Lung (tissue), 11 donors: ENCODE measurements at regions not wholly inside any gene's neighbourhood (a gene's known extent, or its start where the extent isn't known, plus 50 kb on each side); places are given as distances from the start of the nearest gene placed in this dataset.

ENCODE experiments used
- ATAC-seq: fragments of 200-7000 bp; cut with Tn5 transposase; one replicate; pipeline ENCODE4 v1.9.1; 2020; ENCODE audit warnings: moderate number of reproducible peaks; ENCODE audit not compliant: insufficient read depth, low FRiP score
- DNase-seq, 3 donors: peaks; one replicate each; pipeline ENCODE4 v3.0.0-alpha.2; 2013 to 2017
- H3K27ac ChIP-seq, 2 donors: one replicate each; pipeline ENCODE4 v1.5.1; 2013; ENCODE audit warnings: mild to moderate bottlenecking in 2 of 2, moderate library complexity in 2 of 2, control low read depth in 1 of 2, inconsistent platforms in 1 of 2, low read depth in 1 of 2, low read length in 1 of 2
- H3K27me3 ChIP-seq, 3 donors: one replicate each; pipeline ENCODE4 v1.5.1; 2013; ENCODE audit warnings: low read length in 2 of 3; ENCODE audit not compliant: control insufficient read depth in 3 of 3, insufficient read depth in 3 of 3
- H3K36me3 ChIP-seq, 4 donors: one replicate each; pipeline ENCODE4 v1.5.1; 2013; ENCODE audit warnings: low read length in 4 of 4, mild to moderate bottlenecking in 1 of 4, moderate library complexity in 1 of 4; ENCODE audit not compliant: control insufficient read depth in 4 of 4, insufficient read depth in 4 of 4
- H3K4me1 ChIP-seq, 5 donors: one replicate each; pipeline ENCODE4 v1.5.1; 2013; ENCODE audit warnings: low read length in 5 of 5, mild to moderate bottlenecking in 2 of 5, moderate library complexity in 1 of 5; ENCODE audit not compliant: control insufficient read depth in 5 of 5, insufficient read depth in 5 of 5
- H3K4me3 ChIP-seq: one replicate; pipeline ENCODE4 v1.5.1; 2013; ENCODE audit warnings: mild to moderate bottlenecking, control low read depth, moderate library complexity
- H3K9ac ChIP-seq, 2 donors: one replicate each; pipeline ENCODE4 v1.5.1; 2013; ENCODE audit warnings: low read length in 2 of 2, control low read depth in 1 of 2; ENCODE audit not compliant: insufficient read depth in 1 of 2
- H3K9me3 ChIP-seq, 4 donors: one replicate each; pipeline ENCODE4 v1.5.1; 2013; ENCODE audit warnings: low read length in 3 of 4, mild to moderate bottlenecking in 1 of 4, moderate library complexity in 1 of 4; ENCODE audit not compliant: control insufficient read depth in 4 of 4, insufficient read depth in 3 of 4
- WGBS, 2 donors: extraction: QIAGEN DNeasy Blood & Tissue Kit; methylation state at CpG; one replicate each; pipeline ENCODE4 v1.1.7; 2013; 5-methylcytosine and 5-hydroxymethylcytosine counted together
- TF ChIP-seq, protein P1 (sequence below): IDR thresholded peaks from 2 replicates; pipeline ENCODE4 v1.5.1; 2012; ENCODE audit warnings: mild to moderate bottlenecking; ENCODE audit errors: control extremely low read depth, extremely low read depth
- donor health status: control.
- donor health status: control.
- donor health status: Bipolar disorder and iron deficiency.
- donor health status: healthy.
- donor health status: DM: yes; HTN: yes; CAD: no.

DNA sequence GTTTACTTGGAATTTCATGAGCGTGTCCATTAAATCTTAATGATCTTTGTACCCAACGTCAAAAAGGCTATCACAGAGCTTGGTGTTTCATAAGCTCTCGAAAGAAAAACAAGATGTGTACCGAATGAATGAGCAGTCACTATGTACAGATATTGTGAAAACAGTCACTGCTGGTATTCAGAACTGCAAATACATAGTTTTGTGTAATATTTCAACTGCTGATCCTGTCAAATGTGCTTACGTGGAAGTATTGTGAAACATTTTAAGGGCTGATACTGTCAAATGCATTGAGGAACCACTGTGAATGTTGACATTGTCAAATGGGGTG lies 184.2 kb upstream of the KLHL29 start:
- 51 to 61% methylated on average over 5 of the region's 5 CpGs for WGBS, 2 donors
- TF ChIP-seq, protein P1, sequence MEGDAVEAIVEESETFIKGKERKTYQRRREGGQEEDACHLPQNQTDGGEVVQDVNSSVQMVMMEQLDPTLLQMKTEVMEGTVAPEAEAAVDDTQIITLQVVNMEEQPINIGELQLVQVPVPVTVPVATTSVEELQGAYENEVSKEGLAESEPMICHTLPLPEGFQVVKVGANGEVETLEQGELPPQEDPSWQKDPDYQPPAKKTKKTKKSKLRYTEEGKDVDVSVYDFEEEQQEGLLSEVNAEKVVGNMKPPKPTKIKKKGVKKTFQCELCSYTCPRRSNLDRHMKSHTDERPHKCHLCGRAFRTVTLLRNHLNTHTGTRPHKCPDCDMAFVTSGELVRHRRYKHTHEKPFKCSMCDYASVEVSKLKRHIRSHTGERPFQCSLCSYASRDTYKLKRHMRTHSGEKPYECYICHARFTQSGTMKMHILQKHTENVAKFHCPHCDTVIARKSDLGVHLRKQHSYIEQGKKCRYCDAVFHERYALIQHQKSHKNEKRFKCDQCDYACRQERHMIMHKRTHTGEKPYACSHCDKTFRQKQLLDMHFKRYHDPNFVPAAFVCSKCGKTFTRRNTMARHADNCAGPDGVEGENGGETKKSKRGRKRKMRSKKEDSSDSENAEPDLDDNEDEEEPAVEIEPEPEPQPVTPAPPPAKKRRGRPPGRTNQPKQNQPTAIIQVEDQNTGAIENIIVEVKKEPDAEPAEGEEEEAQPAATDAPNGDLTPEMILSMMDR = no peak
- ATAC-seq = no peak

DNA sequence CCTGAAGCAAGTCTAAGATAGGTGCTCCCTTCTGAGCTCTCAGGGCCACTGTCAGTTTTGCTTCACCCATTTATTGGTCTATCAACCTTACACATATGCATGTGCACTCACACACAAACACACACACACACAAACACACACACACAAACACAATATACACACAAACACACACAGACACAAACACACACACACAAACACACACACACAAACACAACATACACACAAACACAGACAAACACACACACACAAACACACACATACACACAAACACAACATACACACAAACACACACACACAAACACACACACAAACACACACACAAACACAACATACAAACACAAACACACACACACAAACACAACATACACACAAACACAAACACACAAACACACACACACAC lies 181.6 kb upstream of the KLHL29 start:
- H3K4me3 ChIP-seq = no peak overlapping the region
- no peak overlapping the region for H3K27ac ChIP-seq
- peaks cover 0 to 9% (median 0%) of the 10 kb centered on the region in 5 donors for H3K4me1 ChIP-seq
- no peak overlapping the region for H3K9ac ChIP-seq
- no peaks in the 10 kb centered on the region for H3K27me3 ChIP-seq
- TF ChIP-seq, protein P1 = no peak
- H3K36me3 ChIP-seq = no peaks in the 10 kb centered on the region
- DNase-seq (no peak), ATAC-seq (no peak)
- H3K9me3 ChIP-seq = peaks cover 0 to 5% (median 2%) of the 10 kb centered on the region in 4 donors

More for the DNA sequence above, 184.2 kb upstream of the KLHL29 start:
- Histone ChIP-seq H3K9me3 (peaks cover 0 to 5% (median 2%) of the 10 kb centered on the region in 4 donors), H3K4me3 (no peak overlapping the region), H3K9ac (no peak overlapping the region), H3K27ac (no peak overlapping the region), H3K4me1 (peaks cover 0 to 9% (median 0%) of the 10 kb centered on the region in 5 donors), H3K27me3 (no peaks in the 10 kb centered on the region), H3K36me3 (no peaks in the 10 kb centered on the region)
- DNase-seq = no peak

DNA sequence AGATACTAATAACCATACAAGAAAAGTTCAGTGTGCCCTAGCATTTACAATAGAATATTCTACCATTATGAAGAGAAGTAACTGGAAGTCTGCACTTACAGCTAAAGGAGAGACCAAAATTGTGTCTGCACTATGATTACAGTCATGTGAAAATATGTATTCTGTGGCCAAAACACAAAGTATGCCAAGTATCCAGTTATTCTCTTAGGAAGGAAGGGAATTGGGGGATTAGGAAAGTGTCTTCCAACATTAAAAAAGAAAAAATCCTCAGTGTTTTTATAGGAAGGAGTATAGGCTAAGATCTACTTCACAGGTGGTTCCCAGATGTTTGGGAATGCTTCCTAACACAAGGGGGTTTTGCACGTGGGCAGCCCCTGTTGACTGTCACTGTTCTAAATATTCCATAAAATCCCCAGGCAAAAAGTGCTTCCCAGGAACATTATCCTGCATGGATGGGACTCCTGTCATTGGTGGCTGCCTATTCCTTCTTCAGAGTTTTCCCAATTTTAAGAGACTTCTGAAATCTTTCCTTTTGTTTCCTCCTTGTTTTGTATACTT lies 180.2 kb upstream of the KLHL29 start:
- DNase-seq (peak in 2 of 3 donors; percentile 57 to 74), ATAC-seq (no peak)
- H3K9ac ChIP-seq = no peak overlapping the region
- H3K4me1 ChIP-seq = peaks cover 0 to 9% (median 0%) of the 10 kb centered on the region in 5 donors
- WGBS, 2 donors = 51 to 58% methylated on average over 1 of the region's 1 CpG
- H3K27me3 ChIP-seq = no peaks in the 10 kb centered on the region
- H3K27ac ChIP-seq = no peak overlapping the region
- no peak overlapping the region for H3K4me3 ChIP-seq
- TF ChIP-seq, protein P1 = no peak
- H3K36me3 ChIP-seq = no peaks in the 10 kb centered on the region
- peaks cover 0 to 4% (median 2%) of the 10 kb centered on the region in 4 donors for H3K9me3 ChIP-seq

DNA sequence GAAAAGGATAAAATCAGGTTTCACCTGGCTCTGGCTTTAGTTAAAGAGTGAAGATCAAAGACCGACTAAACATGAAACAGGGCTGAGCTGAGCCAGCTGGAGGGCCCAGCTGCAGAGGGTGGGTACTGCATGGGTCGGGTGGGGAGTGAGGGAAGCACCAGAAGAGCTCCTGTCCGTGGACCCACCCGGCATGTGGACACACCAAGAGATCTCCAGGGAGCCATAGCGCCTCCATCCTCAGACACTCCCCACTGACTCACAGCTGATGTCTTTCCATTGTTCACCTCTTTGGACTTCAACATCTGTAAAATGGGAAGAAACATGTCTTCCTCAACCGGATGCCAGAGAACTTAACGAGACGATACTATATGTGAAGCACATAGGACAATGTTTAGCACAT lies 178.3 kb upstream of the KLHL29 start:
- H3K4me3 ChIP-seq = no peak overlapping the region
- no peak overlapping the region for H3K27ac ChIP-seq
- no peaks in the 10 kb centered on the region for H3K36me3 ChIP-seq
- peaks cover 0 to 9% (median 0%) of the 10 kb centered on the region in 5 donors for H3K4me1 ChIP-seq
- 69 to 92% methylated on average over 8 of the region's 8 CpGs for WGBS, 2 donors
- ATAC-seq (no peak), DNase-seq (no peak)
- TF ChIP-seq, protein P1 = no peak
- peaks cover 0 to 4% (median 0%) of the 10 kb centered on the region in 4 donors for H3K9me3 ChIP-seq
- H3K27me3 ChIP-seq = no peaks in the 10 kb centered on the region
- no peak overlapping the region for H3K9ac ChIP-seq
